GM21381 (cell line): ENCODE measurements at regions not wholly inside any gene's neighbourhood (a gene's known extent, or its start where the extent isn't known, plus 50 kb on each side); places are given as distances from the start of the nearest gene placed in this dataset.
"Not testable (repeated sequence)": the region's sequence is repeated elsewhere in the genome, so short reads cannot be mapped to it uniquely, and the experiment has no call there.

Experiments
- ATAC-seq: cut with Tn5 transposase; IDR thresholded peaks from one replicate; pipeline ENCODE4 v1.9.1; 2021; ENCODE audit warnings: mild to moderate bottlenecking, moderate library complexity; ENCODE audit not compliant: unreplicated experiment

DNA sequence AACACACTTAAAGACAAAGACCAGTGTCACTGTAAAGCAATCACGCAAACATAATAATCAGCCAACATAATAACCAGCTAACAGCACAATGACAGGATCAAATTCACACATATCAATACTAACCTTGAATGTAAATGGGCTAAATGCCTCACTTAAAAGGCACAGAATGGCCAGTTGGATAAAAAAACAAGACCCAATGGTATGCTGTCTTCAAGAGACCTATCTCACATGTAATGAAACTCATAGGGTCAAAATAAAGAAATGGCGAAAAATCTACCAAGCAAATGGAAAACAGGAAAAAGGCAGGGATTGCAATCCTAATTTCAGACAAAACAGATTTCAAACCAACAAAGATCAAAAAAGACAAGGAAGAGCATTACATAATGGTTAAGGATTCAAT, 78.2 kb upstream of the RAB12 start:
- ATAC-seq, result not testable (repeated sequence)

DNA sequence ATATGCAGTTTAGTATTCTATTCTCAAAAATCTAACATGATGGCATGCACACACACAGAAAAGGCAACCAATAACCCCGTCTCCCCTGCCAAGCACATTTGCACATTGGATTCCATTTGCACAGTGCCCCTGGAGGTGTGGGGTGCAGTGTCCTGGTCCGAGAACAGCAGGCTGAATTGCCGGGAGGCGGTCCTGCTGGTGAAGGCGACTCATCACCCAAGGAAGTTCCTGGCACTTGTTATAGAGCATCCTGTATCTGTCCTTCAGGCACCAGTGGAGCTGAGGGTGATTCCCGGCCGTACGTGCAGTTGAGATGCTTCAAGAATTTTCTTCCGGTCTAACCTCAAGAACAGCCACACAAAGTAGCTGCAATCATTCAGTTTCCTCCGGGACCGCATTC, 73.0 kb upstream of the RAB12 start:
- no peak for ATAC-seq

DNA sequence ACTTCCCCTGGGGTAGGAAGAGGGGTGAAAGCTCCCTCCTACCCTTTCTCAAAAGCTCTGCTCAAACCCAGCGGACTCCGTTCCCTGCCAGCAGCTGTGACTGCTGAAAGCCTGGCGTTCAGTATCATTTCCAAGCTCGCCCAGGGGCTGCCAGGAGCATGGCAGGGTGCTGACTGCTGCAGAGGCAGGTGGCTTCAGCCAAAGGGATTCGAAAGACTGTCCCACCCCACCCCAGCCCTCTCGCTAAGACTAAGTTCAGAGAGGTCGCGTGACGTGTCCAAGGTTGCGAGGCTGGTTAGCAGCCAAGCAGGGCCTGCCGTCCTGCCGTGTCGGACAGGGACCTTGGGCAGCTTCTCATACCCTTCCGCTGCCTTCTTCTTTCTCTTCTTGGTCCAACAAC, 72.3 kb upstream of the RAB12 start:
- ATAC-seq, result no peak

DNA sequence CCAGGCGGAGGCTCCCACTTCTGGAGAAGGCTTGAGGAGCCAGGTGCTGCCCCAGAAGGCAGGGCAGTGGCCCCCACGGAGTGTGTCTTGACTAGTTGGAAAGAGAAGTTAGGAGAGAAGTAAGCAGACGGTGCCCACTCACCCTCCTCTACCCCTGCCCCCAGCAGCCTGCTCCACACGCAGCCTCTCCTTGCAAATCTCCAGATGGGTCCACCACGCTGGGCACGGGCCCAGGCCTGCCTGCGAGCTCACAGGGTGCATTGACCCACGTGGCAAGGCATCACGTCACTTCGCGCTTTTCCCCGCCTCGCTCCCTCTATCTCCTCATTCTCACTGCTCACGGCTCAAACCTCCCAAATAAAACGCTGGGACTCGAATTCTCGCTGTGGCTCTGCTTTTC, 71.8 kb upstream of the RAB12 start:
- ATAC-seq, result no peak

DNA sequence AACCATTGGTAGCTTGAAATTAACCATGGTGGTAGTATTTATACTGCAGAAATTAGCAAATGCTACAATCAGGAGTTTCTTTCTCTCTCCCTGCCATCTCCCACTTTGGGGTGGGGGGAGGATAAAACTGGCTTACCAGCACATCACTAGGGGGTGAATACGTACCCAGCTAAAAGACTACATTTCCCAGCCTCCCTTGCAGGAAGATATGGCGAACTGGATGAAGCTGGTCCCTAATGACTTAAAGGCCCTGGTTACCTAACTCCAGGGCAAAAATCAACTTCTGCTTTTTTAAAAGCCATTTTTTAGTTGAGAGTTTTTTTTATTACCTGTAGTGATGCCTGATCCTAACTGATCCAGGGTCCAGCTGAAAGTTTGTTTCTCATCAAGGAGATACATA, 70.3 kb upstream of the RAB12 start:
- no peak for ATAC-seq

DNA sequence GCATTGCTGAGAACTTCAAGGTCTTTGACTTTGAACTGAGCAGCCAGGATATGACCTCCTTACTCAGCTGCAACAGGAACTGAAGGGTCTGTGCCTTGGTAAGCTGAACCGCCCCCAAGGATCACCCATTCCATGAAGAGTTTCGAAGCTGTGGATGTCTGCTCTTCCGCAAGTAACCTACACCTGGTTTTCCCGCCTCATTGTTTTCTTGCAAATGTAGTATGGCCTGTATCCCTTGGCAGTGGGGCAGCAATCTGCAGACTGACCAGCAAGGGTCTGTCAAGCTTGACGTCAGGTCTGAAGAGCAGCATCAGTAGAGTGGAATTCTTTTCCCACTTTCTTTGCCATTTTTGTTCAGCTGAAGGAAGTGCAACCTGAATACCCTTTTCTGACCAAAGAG, 62.6 kb upstream of the RAB12 start:
- ATAC-seq, result no peak

DNA sequence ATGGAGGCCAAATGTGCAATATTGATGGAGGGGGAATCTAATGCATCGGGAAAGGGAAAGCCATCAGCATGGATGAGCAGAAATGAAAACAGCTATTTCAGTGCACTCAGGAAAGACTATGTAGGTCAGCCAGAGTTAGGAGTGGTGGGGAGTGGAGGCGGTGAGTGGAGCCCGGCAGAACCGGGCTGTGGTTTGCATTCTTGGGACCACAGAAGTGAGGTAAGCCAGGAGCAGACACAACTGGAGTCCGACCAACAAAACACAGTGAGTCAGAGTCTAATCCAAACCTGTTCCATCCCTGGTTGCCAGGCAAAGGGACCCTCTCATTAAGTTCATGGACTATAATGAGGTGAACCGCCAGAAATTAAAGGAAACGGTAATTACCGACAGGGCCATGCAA, 61.1 kb upstream of the RAB12 start:
- no peak for ATAC-seq

DNA sequence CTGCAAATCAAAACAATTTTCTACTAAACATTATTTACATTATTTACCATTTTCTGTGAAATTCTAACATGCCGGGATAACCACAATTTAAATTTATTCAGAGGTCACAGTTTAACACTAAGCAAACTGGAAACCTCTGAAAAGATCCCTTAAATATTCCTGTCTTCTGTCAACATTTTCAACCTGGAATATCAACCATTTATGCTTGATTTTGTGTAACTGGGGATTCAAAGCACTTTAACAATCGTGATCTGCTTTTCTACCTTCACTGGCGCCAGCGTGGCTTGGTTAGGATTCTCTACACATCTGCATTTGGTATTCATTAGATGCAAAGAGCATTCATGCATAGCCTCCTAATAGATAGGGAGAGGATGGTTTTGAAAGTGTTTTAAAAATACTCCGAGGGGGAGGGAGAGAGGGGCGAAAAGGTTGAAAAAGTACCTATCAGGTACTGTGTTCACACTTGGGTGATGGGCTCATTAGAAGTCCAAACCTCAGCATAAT, 59.9 kb upstream of the RAB12 start:
- no peak for ATAC-seq

DNA sequence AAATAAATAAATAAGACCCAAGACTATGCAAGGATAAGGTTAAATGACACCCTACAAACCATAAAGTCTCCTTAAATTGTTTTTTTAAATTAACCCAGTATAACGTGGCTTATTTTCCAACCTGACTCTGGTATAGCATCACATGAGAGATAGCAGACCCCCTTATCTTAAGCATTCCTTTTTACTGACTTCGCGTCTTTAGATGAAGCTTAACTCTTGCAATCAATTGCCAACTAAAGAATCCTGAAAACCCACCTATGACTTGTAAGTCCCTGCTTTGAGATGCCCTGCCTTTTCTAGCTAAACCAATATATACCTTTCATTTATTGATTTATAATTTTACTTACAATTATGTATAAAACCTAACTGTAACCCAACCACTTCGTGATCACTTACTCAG, 57.1 kb upstream of the RAB12 start:
- ATAC-seq, result no peak

DNA sequence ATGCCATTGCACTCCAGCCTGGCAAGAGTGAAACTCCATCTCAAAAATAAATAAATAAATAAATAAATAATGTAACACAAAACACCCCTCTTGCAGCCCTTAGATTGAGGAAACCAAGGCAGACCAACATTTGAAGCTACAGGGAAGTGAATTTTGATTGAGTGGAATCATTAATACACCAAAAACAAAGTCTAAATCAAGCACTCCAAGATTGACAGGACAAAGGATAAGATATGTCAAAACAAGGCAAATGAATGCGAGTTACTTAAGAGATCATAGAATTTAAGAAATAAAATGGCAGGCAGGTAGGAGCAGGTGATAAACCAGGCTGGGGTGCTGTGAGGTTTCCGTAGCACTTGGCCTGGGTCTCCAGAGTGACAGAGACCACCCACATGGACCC, 54.9 kb upstream of the RAB12 start:
- no peak for ATAC-seq

DNA sequence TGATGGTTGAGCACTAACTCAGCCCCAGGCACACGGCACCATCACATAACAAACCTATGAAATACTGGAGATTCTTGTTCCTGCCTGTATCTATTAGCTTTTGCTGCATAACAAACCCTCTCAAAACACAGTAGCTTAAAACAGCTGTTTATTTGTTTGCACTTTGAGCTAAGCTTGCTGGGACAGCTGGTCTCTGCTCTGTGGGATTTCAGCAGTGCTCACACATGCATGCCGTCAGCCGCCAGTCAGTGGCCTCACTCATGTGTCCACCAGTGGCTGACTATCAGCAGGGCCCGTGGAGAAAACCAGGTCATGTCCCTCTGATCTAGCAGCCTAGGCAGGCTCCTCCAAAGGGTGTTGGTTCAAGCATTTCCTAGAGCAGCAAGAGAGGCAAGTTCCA, 52.8 kb upstream of the RAB12 start:
- ATAC-seq, result no peak
